ENCODE measurements at regions not wholly inside any gene's neighbourhood (a gene's known extent, or its start where the extent isn't known, plus 50 kb on each side); places are given as distances from the start of the nearest gene placed in this dataset.

- no peak for DNase-seq
Observed at GRCh38 chr12:30428098-30428497, 267.6 kb downstream of the IPO8 start.

GRCh38 chr12:30427555-30427954 is 268.1 kb downstream of the IPO8 start:
- no peak for DNase-seq

GRCh38 chr12:30425445-30425844 is 270.2 kb downstream of the IPO8 start:
- DNase-seq = no peak

GRCh38 chr12:30423330-30423729 is 272.3 kb downstream of the IPO8 start:
- no peak for DNase-seq

- DNase-seq = no peak
Observed at GRCh38 chr12:30422844-30423243, 272.8 kb downstream of the IPO8 start.

GRCh38 chr12:30420561-30420960 is 275.1 kb downstream of the IPO8 start:
- DNase-seq = no peak

GRCh38 chr12:30417697-30418231 is 277.9 kb downstream of the IPO8 start:
- no peak for DNase-seq

- DNase-seq = no peak
Observed at GRCh38 chr12:30416631-30417030, 279.0 kb downstream of the IPO8 start.

GRCh38 chr12:30415777-30416176 is 279.9 kb downstream of the IPO8 start:
- no peak for DNase-seq

GRCh38 chr12:30414507-30414906 is 281.2 kb downstream of the IPO8 start:
- DNase-seq = no peak

- no peak for DNase-seq
Observed at GRCh38 chr12:30400349-30400748, 295.3 kb downstream of the IPO8 start.

- DNase-seq = no peak
Observed at GRCh38 chr12:30399859-30400258, 295.8 kb downstream of the IPO8 start.

- no peak for DNase-seq
Observed at GRCh38 chr12:30396576-30396975, 299.1 kb downstream of the IPO8 start.

GRCh38 chr12:30395190-30395589 is 300.5 kb downstream of the IPO8 start:
- DNase-seq = no peak

- no peak for DNase-seq
Observed at GRCh38 chr12:30391766-30392366, 303.8 kb downstream of the IPO8 start.

- no peak for DNase-seq
Observed at GRCh38 chr12:30385706-30386105, 310.0 kb downstream of the IPO8 start.

- no peak for DNase-seq
Observed at GRCh38 chr12:30384976-30385375, 310.7 kb downstream of the IPO8 start.

GRCh38 chr12:30378307-30378706 is 317.4 kb downstream of the IPO8 start:
- no peak for DNase-seq

GRCh38 chr12:30364822-30365221 is 330.8 kb downstream of the IPO8 start:
- no peak for DNase-seq

GRCh38 chr12:30361145-30361544 is 334.5 kb downstream of the IPO8 start:
- DNase-seq = no peak

GRCh38 chr12:30358671-30359070 is 337.0 kb downstream of the IPO8 start:
- no peak for DNase-seq

GRCh38 chr12:30357766-30358490 is 337.7 kb downstream of the IPO8 start:
- DNase-seq = no peak

- DNase-seq = no peak
Observed at GRCh38 chr12:30345744-30346471, 349.8 kb downstream of the IPO8 start.

- DNase-seq = no peak
Observed at GRCh38 chr12:30330565-30330964, 365.1 kb downstream of the IPO8 start.

Data from NCI-H1417 (cell line).